H1 (cell line): ENCODE measurements at regions not wholly inside any gene's neighbourhood (a gene's known extent, or its start where the extent isn't known, plus 50 kb on each side); places are given as distances from the start of the nearest gene placed in this dataset.

Experiments
- CHD7 ChIP-seq: fragments of 300-600 bp; sonication (generic); IDR thresholded peaks from 2 replicates; pipeline ENCODE4 v1.7.1; 2012; ENCODE audit warnings: low read length, moderate library complexity, mild to moderate bottlenecking, inconsistent platforms; ENCODE audit not compliant: insufficient replicate concordance
- RAD21 ChIP-seq, 2 experiments: IDR thresholded peaks in 1 of 2; conservative IDR thresholded peaks in 1 of 2; 2 replicates each; pipeline ENCODE4 v1.6.1; 2011; ENCODE audit warnings: low read depth in 2 of 2, low read length in 2 of 2, improper control_type of control experiment in 1 of 2, inconsistent platforms in 1 of 2, mild to moderate bottlenecking in 1 of 2, moderate library complexity in 1 of 2
- ZNF274 ChIP-seq: IDR thresholded peaks from 2 replicates; pipeline ENCODE4 v1.7.0; 2012; ENCODE audit warnings: low read length, borderline replicate concordance; ENCODE audit errors: extremely low read depth

DNA sequence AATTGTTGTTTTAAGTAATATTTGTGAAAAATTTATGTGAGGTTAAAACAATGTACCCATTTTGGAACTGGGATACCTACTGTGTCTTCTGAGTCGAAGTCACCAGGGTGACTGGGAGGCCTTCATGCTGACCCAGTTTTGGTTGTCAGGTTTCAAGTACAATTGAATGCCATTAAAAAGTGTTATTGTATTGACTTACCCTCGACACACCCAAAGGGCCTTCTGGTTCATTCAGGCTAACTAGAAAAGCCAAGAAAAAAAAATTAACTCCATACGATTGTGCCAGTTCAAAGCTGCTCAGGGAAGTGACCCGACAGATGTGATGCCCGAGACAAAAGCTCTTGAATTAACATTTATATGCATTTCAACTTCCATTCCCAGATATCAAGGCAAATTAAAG is 190.0 kb downstream of the ST6GAL2 start (continued):
- no peak for TF ChIP-seq CHD7
- TF ChIP-seq ZNF274, result no peak
- no peak for TF ChIP-seq RAD21 (IDR thresholded peaks at IDR 0.05 in 1 of 2, conservative IDR thresholded peaks at IDR 0.05 in 1 of 2; ENCODE audit: low read depth in 2 of 2, low read length in 2 of 2)
